Fibroblast of villous mesenchyme (primary cell): ENCODE measurements at regions not wholly inside any gene's neighbourhood (a gene's known extent, or its start where the extent isn't known, plus 50 kb on each side); places are given as distances from the start of the nearest gene placed in this dataset.
A peak's percentile ranks its signal among the peaks of the same experiment; 100 is the strongest.

ENCODE experiments used
- DNase-seq: peaks from one replicate; pipeline ENCODE4 v3.0.0-alpha.2; 2010; ENCODE audit warnings: low read depth
- H3K4me3 ChIP-seq: 2 replicates; pipeline ENCODE4 v1.5.1; 2011; ENCODE audit warnings: low read depth, mild to moderate bottlenecking, low read length
- TF ChIP-seq, protein P1 (sequence below): IDR thresholded peaks from 2 replicates; pipeline ENCODE4 v1.5.1; 2012; ENCODE audit warnings: low read depth, mild to moderate bottlenecking, low read length; ENCODE audit not compliant: insufficient read depth

DNA sequence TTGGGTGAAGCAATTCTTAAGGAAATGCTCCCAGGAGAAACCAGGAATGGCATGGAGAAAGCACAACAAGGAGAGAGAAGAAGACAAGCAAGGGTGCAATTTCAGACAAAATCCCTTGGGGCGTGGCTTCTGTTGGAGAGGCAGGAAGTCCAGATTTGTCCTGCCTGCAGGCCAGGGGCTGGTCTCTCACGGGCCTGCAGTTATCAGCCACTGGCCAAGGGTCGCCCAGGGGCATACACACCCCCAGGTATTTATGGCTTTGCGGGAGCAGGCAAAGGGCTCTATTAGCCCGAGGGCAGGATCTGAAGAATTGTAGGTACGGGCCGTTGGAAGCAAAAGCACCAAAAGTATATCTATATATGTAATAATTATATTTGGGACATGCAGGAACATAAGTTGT, 87.7 kb downstream of the IYD start:
- TF ChIP-seq, protein P1, sequence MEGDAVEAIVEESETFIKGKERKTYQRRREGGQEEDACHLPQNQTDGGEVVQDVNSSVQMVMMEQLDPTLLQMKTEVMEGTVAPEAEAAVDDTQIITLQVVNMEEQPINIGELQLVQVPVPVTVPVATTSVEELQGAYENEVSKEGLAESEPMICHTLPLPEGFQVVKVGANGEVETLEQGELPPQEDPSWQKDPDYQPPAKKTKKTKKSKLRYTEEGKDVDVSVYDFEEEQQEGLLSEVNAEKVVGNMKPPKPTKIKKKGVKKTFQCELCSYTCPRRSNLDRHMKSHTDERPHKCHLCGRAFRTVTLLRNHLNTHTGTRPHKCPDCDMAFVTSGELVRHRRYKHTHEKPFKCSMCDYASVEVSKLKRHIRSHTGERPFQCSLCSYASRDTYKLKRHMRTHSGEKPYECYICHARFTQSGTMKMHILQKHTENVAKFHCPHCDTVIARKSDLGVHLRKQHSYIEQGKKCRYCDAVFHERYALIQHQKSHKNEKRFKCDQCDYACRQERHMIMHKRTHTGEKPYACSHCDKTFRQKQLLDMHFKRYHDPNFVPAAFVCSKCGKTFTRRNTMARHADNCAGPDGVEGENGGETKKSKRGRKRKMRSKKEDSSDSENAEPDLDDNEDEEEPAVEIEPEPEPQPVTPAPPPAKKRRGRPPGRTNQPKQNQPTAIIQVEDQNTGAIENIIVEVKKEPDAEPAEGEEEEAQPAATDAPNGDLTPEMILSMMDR = no peak
- H3K4me3 ChIP-seq = no peak overlapping the region
- no peak for DNase-seq

DNA sequence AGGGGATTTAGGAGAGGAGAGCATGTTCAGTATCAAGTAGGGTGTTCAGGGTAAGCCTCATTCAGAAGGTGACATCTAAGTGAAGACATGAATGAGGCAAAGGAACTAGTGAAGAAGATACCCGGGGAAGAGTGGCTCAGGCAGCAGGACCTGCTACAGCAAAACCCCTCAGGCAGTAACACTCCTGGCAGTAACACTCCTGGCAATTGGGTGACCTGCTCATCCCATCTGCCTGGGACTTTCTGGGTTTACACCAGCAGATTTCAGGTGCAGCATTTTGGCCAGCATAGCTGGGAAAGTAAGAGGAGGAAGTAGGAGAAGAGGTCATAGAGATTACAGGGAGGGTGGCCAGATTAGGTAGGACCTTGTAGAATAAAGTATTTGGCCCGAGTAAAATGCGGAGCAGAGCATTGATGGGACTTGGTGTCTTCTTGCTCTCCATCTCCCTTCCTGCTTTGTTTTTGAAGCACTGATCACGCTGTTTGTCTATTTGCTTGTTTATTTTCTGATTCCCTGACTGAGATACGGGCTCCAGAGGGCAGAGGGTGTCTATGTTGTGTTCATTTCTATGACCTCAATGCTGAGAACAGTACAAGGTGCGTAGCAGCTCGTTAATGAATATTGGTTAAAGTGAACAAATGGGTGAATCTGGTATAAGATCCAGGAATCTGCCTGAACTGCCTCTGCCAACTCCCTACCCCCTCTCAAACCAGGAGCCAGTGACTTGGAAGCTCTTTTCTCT, 88.3 kb downstream of the IYD start:
- no peak for DNase-seq
- no peak overlapping the region for H3K4me3 ChIP-seq
- TF ChIP-seq, protein P1 = no peak

DNA sequence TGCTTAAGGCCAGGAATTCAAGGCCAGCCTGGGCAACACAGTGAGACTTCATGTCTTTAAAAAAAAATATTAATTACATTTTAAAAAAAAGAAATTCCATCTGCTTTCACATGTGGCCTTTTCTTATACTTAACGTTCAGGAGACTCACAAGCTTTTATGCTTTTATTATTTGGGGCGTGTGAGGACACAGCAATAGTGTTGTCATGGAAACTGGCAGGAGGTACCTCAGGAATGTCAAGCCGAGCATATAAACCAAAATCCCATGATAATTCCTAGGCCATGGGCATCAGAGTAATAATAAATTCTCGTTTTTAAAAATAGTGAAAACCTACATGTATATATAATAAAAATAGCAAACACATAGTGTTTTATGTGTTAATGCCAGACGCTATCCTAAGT, 89.8 kb downstream of the IYD start:
- no peak for DNase-seq
- TF ChIP-seq, protein P1 = no peak
- no peak overlapping the region for H3K4me3 ChIP-seq

DNA sequence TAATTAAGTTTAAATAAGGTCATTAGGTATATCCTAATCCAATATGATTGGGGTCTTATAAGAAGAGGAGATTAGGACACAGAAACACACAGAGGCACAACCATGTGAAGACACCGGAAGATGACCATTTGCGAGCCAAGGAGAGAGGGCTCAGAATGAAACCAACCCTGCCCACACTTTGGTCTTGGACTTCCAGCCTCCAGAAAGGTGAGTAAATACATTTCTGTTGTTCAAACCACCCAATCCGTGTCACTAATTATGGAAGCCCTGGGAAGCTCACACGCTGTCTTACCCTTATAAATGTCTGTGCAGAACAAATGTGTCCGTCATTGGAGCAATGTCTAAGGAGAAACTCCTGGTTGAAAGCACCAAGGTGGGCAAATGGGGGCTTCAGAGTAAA, 95.0 kb downstream of the IYD start:
- DNase-seq = no peak
- TF ChIP-seq, protein P1 = no peak

DNA sequence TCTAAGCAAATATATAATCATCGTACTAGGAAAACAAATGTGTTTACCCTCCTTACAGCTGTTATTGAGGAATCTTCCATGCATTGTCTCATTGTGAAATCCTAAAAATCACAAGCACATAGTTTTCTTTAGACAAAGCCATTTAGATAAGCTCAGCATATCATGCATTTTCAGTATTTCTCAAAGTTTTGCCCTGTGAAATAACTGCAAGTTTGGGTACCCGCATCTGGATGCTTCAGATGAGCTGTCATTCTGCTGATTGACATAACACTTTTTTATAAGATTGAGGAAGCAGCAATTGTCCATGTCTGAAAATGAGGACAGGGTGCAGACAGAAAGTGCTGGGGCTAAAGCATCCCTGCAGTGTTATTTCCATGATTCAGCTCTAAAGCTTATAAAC, 96.2 kb downstream of the IYD start:
- H3K4me3 ChIP-seq = no peak overlapping the region
- DNase-seq = peak; percentile 22
- TF ChIP-seq, protein P1 = no peak

More for the DNA sequence above, 95.0 kb downstream of the IYD start:
- H3K4me3 ChIP-seq = no peak overlapping the region

DNA sequence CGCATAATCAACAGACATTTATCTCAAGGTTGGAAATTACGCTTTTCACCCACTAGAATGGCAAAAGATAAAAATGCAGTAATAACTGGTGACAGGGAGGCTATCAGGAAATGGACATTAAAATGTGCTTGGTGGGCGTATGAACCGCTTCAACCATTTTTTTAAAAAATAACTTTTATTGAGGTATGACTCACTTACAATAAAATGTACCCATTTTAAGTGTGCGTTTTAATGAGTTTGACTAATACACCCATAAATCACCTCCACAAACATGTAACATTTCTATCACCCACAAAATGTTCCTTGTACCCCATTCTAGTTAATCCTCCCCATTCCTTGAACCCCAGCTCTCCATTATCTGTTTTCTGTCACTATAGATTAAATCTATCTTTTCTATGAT, 96.8 kb downstream of the IYD start:
- no peak overlapping the region for H3K4me3 ChIP-seq
- TF ChIP-seq, protein P1 = no peak
- no peak for DNase-seq

DNA sequence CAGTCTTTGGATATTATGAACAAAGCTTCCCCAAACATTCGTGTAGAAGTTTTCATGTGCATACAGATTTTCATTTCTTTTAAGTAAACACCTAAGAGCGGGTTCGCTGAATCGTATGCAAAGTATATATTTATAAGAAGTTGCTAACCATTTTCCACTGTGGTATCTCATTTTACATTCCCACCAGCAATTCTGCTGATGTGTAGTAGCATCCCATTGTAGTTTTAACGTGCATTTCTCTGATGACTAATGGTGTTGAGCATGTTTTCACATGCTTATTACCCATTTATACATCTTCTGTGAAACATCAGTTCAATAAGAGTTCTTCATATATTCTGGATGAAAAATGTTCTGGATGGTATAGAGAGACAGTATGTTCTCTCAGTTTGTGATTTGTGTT, 97.4 kb downstream of the IYD start:
- no peak overlapping the region for H3K4me3 ChIP-seq
- TF ChIP-seq, protein P1 = no peak
- DNase-seq = no peak
